DMS53 treated with DMSO at 0.1 percent for 48 hours (cell line): ENCODE measurements at regions not wholly inside any gene's neighbourhood (a gene's known extent, or its start where the extent isn't known, plus 50 kb on each side); places are given as distances from the start of the nearest gene placed in this dataset.

Experiments used
- DNase-seq: peaks from one replicate; lab custom pipeline; 2025; ENCODE audit not compliant: unreplicated experiment; lab: John Stamatoyannopoulos, UW

- DNase-seq, result no peak
Observed at GRCh38 chr13:22168437-22169190, 497.7 kb downstream of the FGF9 start.

GRCh38 chr13:22169473-22169872, 498.6 kb downstream of the FGF9 start:
- no peak for DNase-seq

- peak; percentile 74 for DNase-seq
Observed at GRCh38 chr13:22173610-22174009, 502.7 kb downstream of the FGF9 start.

DNA sequence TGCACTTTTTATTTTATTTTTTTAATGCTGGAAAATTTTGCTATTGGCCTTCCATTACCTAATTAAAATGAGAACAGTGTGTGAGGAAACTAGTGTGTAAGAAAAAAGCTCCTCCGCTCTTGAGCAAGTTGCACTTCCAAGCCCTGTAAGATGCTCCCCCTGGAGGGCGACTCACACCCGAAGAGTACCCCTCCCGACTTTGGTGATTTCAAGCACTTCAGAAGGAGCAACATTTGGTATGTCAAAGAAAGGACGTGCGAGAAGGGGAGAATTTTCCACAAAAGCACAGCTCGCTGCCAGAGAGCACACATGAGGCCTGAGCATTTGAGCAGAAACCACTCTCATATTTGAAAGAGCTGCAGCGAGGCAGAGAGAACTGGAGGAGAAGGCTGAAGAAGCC, 504.4 kb downstream of the FGF9 start:
- no peak for DNase-seq

DNA sequence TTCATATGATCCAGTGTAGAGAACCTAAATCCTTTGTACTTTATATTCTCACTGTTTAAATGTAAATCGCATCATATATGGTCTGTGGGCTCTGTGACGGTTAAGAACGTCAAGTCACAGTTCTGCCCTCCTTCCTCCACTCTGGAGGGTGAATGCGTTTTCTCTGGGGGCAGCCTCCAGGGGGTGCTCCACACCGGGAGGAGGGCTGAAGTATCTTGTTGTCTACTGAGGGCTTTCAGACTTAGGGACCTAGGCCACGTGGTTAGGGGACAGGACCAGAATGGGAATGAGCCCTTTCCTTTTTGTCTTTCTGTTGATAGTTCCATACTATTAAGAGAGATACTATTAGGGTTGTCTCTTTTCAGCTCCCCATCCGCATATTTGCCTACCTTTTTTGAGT, 504.9 kb downstream of the FGF9 start:
- no peak for DNase-seq

- no peak for DNase-seq
Observed at GRCh38 chr13:22176968-22177520, 506.2 kb downstream of the FGF9 start.

GRCh38 chr13:22178878-22179277, 508.0 kb downstream of the FGF9 start:
- no peak for DNase-seq

GRCh38 chr13:22187329-22187728, 516.5 kb downstream of the FGF9 start:
- DNase-seq, result no peak

- no peak for DNase-seq
Observed at GRCh38 chr13:22189176-22190048, 518.5 kb downstream of the FGF9 start.

- DNase-seq, result no peak
Observed at GRCh38 chr13:22193070-22193469, 522.2 kb downstream of the FGF9 start.

DNA sequence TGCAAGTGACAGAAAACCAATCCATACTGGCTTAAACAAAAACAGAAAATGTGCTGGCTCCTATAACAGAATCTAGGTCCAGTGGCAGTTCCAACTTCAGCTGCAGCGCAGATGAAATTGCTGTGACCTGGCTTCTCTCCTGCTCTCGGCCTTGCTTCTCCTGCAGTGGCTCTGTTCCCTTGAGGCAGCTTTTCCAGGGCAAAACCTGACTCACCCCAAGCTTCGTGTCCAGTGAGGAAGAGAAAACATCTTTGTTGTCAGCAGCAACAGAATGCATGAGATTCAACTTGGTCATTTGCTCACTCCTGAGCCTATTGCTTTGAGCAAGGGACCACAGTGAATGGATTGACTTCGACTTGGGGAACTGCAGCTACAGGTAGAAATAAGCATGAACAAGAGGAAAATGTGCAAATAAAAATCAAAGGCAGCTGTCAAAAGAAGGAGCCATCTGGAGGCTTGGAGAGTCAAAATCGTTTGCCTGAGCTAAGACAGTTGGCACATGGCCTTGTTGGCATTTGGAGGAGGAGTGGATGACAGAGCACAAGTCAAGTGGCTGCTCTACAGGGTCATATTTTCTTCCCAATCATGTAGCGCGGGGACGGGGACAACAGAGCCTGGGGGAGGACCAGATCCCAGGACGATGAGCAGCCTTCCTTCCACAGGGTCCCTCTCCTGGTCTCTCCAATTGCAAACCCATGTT, 523.4 kb downstream of the FGF9 start:
- peak; percentile 54 for DNase-seq

DNA sequence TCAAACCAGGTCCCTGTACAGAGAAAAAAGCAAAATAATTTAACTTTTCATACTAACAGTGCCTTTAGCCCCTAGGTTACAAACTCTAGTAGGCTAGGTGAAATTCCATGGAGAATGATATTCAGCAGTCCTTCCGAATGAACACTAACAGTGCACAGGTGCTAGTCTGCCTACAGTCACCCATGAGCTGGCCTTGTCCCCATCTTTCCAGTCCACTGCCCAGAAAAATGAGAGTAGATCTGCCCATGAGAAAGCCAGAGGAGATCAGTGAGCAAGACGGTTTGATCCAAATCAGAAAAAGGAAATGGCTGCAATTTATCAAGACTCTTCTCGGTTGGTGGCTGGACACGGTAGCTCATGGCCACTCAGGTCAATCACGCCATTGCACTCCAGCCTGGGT, 524.9 kb downstream of the FGF9 start:
- DNase-seq, result no peak

DNA sequence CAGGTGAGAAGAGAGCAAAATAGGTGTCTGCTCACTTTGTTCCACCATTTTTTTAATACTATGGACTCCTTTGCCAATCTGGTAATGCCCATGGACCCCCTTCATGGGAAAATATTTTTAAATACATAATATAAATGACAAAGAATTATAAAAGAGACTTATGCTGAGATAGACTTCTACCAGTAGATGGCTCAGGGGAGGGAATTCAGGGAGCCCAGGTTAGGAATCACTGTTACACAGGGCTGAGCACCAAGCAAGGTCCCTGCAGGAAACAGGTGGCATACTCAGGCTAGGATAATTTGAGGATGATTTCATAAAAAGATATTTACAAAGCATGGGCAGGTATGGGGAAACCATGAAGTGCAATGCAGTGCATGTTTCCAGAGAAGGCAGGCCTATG, 525.9 kb downstream of the FGF9 start:
- DNase-seq, result no peak

- no peak for DNase-seq
Observed at GRCh38 chr13:22198001-22198400, 527.1 kb downstream of the FGF9 start.

GRCh38 chr13:22198641-22199217, 527.9 kb downstream of the FGF9 start:
- no peak for DNase-seq

DNA sequence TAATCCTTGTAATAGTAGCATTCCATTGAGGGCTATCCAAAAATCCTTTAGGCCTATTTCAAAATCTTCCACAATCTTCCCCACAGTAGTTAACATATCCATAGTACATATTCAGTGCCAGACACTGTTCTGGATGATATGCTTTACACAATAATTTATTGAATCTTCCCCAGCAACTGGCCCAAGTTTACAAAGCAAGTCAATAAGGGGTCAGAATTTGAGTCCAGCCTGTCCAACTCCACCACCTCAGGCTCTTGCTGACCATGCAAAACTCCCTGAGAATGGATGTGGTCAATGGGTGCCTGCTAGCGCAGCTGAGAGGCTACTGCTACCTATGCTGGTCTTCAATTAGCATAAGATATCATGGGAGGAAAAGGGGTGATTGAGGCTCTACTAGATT, 529.6 kb downstream of the FGF9 start:
- no peak for DNase-seq

GRCh38 chr13:22201375-22201925, 530.6 kb downstream of the FGF9 start:
- no peak for DNase-seq

DNA sequence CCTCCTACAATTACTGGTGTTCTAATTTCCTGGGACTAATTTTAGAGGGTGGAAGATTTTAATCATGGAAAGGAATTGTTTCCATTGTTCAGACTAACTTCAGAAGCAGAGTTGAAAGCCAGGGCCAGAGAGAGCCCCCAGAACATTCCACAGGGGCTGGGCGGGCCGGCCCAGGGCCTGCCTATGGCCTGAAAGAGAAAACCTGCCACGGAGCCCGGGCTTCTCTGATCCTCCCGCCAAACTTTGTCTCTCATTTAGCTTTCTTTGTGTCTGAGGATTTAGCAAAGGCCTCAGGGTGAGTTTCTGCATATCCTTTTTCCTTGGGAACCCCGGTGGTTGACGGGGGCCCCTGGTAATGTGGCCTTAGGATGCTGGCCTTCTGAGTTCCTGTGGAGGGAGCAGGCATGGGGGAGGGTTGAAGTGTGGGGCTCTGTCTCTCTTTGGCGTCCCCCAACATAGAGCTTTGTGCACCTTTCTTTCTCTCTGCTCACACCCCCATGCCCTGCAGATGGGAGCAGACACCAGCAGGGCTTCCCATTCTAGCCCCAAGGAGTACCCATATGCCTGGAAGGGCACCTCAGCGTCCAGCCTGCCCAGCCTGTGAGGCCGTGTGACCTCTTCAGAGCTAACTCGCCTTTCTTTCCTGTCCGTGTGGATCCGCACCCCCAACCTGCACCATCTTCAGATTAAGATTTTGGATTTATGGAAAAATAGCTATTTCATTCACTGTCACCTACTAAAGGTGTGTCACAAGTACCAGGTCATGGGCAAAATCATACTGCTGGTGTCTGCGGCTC, 539.5 kb downstream of the FGF9 start:
- DNase-seq, result no peak

DNA sequence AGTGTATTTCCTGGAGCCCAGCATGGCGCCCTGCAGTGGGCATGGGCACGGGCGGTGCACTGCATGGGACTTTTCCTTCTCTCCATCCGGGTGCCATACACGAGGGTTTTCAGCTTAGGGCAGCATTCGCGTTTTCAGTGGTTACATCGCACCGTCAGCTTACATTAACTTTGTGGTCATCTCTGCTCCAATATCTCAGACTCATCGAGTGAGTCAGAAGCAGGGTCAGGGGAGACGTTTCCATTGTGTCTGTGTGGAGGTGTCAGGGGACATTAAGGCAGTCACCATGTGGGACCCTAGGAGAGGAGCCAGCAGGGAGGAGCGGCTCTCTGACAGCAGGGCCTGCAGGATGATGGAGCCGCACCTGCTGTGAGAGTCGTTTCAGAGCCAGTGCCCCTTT, 541.0 kb downstream of the FGF9 start:
- DNase-seq, result no peak

DNA sequence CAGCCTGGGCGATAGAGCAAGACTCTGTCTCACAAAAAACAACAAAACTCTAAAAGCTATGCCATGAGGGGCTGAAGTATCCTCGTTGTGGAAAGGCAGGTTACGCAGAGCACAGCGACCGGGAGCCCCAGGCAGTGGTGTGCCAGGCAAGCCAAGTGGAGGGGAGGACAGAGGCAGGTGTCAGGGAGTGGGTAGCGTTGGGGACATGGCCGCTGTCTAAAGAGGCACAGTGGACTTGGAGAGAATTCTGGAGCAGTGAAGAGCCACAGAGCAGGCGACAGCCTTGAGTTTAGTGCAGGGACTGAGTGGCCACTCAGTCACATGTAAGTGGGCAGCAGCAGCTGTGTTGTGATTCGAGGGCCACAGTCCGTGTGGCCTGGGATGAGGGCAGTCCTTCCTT, 541.7 kb downstream of the FGF9 start:
- DNase-seq, result no peak
